Neural cell (in vitro differentiated cells): ENCODE measurements at regions not wholly inside any gene's neighbourhood (a gene's known extent, or its start where the extent isn't known, plus 50 kb on each side); places are given as distances from the start of the nearest gene placed in this dataset.

ENCODE experiments used
- EP300 ChIP-seq: fragments of 450-650 bp; conservative IDR thresholded peaks from 2 replicates; pipeline ENCODE4 v1.6.1; 2014; ENCODE audit warnings: antibody characterized with exemption, mild to moderate bottlenecking, moderate library complexity; ENCODE audit not compliant: poor library complexity, severe bottlenecking
- EZH2 ChIP-seq: fragments of 200-600, 300-800 bp; shearing (Covaris generic), sonication (generic); IDR thresholded peaks from 2 replicates; pipeline ENCODE4 v1.6.1; 2014; ENCODE audit warnings: antibody characterized with exemption, low read length, borderline replicate concordance, mild to moderate bottlenecking; ENCODE audit not compliant: insufficient read depth, poor library complexity, severe bottlenecking
- MXI1 ChIP-seq: fragments of 450-650 bp; conservative IDR thresholded peaks from 2 replicates; pipeline ENCODE4 v1.6.1; 2014; ENCODE audit warnings: antibody characterized with exemption, mild to moderate bottlenecking; ENCODE audit not compliant: poor library complexity, severe bottlenecking
- POLR2AphosphoS5 ChIP-seq: IDR thresholded peaks from 2 replicates; pipeline ENCODE4 v1.6.1; 2012
- RAD21 ChIP-seq: fragments of 450-650 bp; conservative IDR thresholded peaks from 2 replicates; pipeline ENCODE4 v1.6.1; 2014; ENCODE audit warnings: antibody characterized with exemption, mild to moderate bottlenecking, moderate library complexity
- REST ChIP-seq: IDR thresholded peaks from 2 replicates; pipeline ENCODE4 v1.6.1; 2012; ENCODE audit warnings: borderline replicate concordance
- SMC3 ChIP-seq: fragments of 450-650 bp; conservative IDR thresholded peaks from 2 replicates; pipeline ENCODE4 v1.6.1; 2014; ENCODE audit warnings: antibody characterized with exemption, mild to moderate bottlenecking, moderate library complexity; ENCODE audit not compliant: poor library complexity
- TAF1 ChIP-seq: IDR thresholded peaks from 2 replicates; pipeline ENCODE4 v1.6.1; 2012; ENCODE audit warnings: low read depth
- TF ChIP-seq, protein P1 (sequence below): fragments of 450-650 bp; IDR thresholded peaks from 2 replicates; pipeline ENCODE4 v1.5.1; 2014; ENCODE audit warnings: antibody characterized with exemption, mild to moderate bottlenecking, moderate library complexity; ENCODE audit not compliant: poor library complexity, severe bottlenecking

DNA sequence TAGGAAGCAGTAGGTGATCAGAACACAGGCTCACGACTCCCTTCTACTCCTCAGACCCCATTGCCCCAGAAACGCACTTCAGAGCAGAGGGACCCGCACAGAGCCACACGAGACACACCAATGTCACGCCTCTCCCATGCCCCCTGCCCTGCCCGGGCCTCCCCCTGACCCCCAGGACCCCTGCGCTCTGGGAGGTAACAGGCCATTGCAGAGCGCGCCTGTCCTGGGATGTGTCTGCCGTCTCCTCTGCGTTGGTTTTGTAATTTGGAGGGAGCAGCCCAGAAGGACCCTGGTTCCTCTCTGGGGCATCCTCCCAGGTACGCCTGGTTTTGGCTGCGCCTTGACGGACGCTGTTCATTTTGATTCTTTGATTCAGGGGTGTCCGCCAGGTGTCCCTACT is 85.4 kb downstream of the UNCX start:
- TF ChIP-seq EZH2 (no peak), POLR2AphosphoS5 (no peak), MXI1 (no peak), REST (no peak), EP300 (no peak), SMC3 (no peak), TAF1 (no peak), RAD21 (no peak)
- TF ChIP-seq, protein P1, sequence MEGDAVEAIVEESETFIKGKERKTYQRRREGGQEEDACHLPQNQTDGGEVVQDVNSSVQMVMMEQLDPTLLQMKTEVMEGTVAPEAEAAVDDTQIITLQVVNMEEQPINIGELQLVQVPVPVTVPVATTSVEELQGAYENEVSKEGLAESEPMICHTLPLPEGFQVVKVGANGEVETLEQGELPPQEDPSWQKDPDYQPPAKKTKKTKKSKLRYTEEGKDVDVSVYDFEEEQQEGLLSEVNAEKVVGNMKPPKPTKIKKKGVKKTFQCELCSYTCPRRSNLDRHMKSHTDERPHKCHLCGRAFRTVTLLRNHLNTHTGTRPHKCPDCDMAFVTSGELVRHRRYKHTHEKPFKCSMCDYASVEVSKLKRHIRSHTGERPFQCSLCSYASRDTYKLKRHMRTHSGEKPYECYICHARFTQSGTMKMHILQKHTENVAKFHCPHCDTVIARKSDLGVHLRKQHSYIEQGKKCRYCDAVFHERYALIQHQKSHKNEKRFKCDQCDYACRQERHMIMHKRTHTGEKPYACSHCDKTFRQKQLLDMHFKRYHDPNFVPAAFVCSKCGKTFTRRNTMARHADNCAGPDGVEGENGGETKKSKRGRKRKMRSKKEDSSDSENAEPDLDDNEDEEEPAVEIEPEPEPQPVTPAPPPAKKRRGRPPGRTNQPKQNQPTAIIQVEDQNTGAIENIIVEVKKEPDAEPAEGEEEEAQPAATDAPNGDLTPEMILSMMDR, result no peak
